ENCODE measurements at regions not wholly inside any gene's neighbourhood (a gene's known extent, or its start where the extent isn't known, plus 50 kb on each side); places are given as distances from the start of the nearest gene placed in this dataset.

GRCh38 chr6:145233955-145234354 lies 501.4 kb downstream of the EPM2A start:
- peaks cover 1% of the 10 kb centered on the region for H3K36me3 Mint-ChIP-seq
- DNase-seq (ENCODE audit: low spot score in 2 of 2, unreplicated experiment in 2 of 2), result no peak
- TF ChIP-seq CTCF (IDR thresholded peaks at IDR 0.05; ENCODE audit: unreplicated experiment), result no peak
- H3K4me1 Mint-ChIP-seq, result peaks cover 18% of the 10 kb centered on the region
- no peak overlapping the region for H3K27ac Mint-ChIP-seq
- H3K4me3 Mint-ChIP-seq, result no peak overlapping the region
- H3K9me3 Mint-ChIP-seq, result peaks cover 25% of the 10 kb centered on the region
- H3K27me3 Mint-ChIP-seq (ENCODE audit: low read depth), result peaks cover 8% of the 10 kb centered on the region

- peaks cover 25% of the 10 kb centered on the region for H3K9me3 Mint-ChIP-seq
- peaks cover 1% of the 10 kb centered on the region for H3K36me3 Mint-ChIP-seq
- H3K27me3 Mint-ChIP-seq (ENCODE audit: low read depth), result no peaks in the 10 kb centered on the region
- no peak overlapping the region for H3K27ac Mint-ChIP-seq
- no peak for DNase-seq (ENCODE audit: low spot score in 2 of 2, unreplicated experiment in 2 of 2)
- H3K4me1 Mint-ChIP-seq, result peaks cover 18% of the 10 kb centered on the region
- no peak for TF ChIP-seq CTCF (IDR thresholded peaks at IDR 0.05; ENCODE audit: unreplicated experiment)
- H3K4me3 Mint-ChIP-seq, result no peak overlapping the region
Measured at GRCh38 chr6:145235207-145235606, 500.1 kb downstream of the EPM2A start.

- TF ChIP-seq CTCF (IDR thresholded peaks at IDR 0.05; ENCODE audit: unreplicated experiment), result no peak
- no peaks in the 10 kb centered on the region for H3K27me3 Mint-ChIP-seq (ENCODE audit: low read depth)
- peaks cover 1% of the 10 kb centered on the region for H3K36me3 Mint-ChIP-seq
- peaks cover 18% of the 10 kb centered on the region for H3K9me3 Mint-ChIP-seq
- no peak overlapping the region for H3K27ac Mint-ChIP-seq
- no peak overlapping the region for H3K4me3 Mint-ChIP-seq
- peaks cover 19% of the 10 kb centered on the region for H3K4me1 Mint-ChIP-seq
- no peak for DNase-seq (ENCODE audit: low spot score in 2 of 2, unreplicated experiment in 2 of 2)
Measured at GRCh38 chr6:145238787-145239186, 496.5 kb downstream of the EPM2A start.

GRCh38 chr6:145241039-145241438 lies 494.3 kb downstream of the EPM2A start:
- no peak for DNase-seq (ENCODE audit: low spot score in 2 of 2, unreplicated experiment in 2 of 2)
- no peaks in the 10 kb centered on the region for H3K36me3 Mint-ChIP-seq
- TF ChIP-seq CTCF (IDR thresholded peaks at IDR 0.05; ENCODE audit: unreplicated experiment), result no peak
- no peak overlapping the region for H3K27ac Mint-ChIP-seq
- H3K9me3 Mint-ChIP-seq, result peaks cover 7% of the 10 kb centered on the region
- H3K27me3 Mint-ChIP-seq (ENCODE audit: low read depth), result no peaks in the 10 kb centered on the region
- H3K4me1 Mint-ChIP-seq, result peaks cover 19% of the 10 kb centered on the region
- no peak overlapping the region for H3K4me3 Mint-ChIP-seq

- no peak overlapping the region for H3K4me3 Mint-ChIP-seq
- H3K27me3 Mint-ChIP-seq (ENCODE audit: low read depth), result no peaks in the 10 kb centered on the region
- no peaks in the 10 kb centered on the region for H3K36me3 Mint-ChIP-seq
- H3K9me3 Mint-ChIP-seq, result peaks cover 7% of the 10 kb centered on the region
- no peak for DNase-seq (ENCODE audit: low spot score in 2 of 2, unreplicated experiment in 2 of 2)
- no peak for TF ChIP-seq CTCF (IDR thresholded peaks at IDR 0.05; ENCODE audit: unreplicated experiment)
- H3K4me1 Mint-ChIP-seq, result peaks cover 16% of the 10 kb centered on the region
- no peak overlapping the region for H3K27ac Mint-ChIP-seq
Measured at GRCh38 chr6:145241721-145242120, 493.6 kb downstream of the EPM2A start.
